HL-60 (cell line): ENCODE measurements at regions not wholly inside any gene's neighbourhood (a gene's known extent, or its start where the extent isn't known, plus 50 kb on each side); places are given as distances from the start of the nearest gene placed in this dataset.
"Not testable (repeated sequence)": the region's sequence is repeated elsewhere in the genome, so short reads cannot be mapped to it uniquely, and the experiment has no call there.

ENCODE experiments used
- DNase-seq, 2 experiments: peaks; one replicate each; pipeline ENCODE4 v3.0.0-alpha.2; 2010 to 2020; ENCODE audit warnings: low read depth in 1 of 2, low spot score in 1 of 2
- H3K27ac ChIP-seq: fragments of 250-450 bp; sonication (Bioruptor Pico); replicated peaks from 2 replicates; pipeline ENCODE4 v1.5.1; 2020; ENCODE audit warnings: mild to moderate bottlenecking, moderate library complexity
- H3K27me3 ChIP-seq: fragments of 250-450 bp; sonication (Bioruptor Pico); 2 replicates; pipeline ENCODE4 v1.5.1; 2021; ENCODE audit warnings: mild to moderate bottlenecking, moderate library complexity; ENCODE audit not compliant: insufficient read depth, poor library complexity, severe bottlenecking
- H3K4me3 ChIP-seq: replicated peaks from 2 replicates; pipeline ENCODE4 v1.5.1; 2011; ENCODE audit warnings: mild to moderate bottlenecking, control low read depth, low read length; ENCODE audit not compliant: insufficient read depth
- GABPA ChIP-seq: IDR thresholded peaks from 2 replicates; pipeline ENCODE4 v1.6.1; 2012; ENCODE audit warnings: low read depth
- POLR2AphosphoS5 ChIP-seq: IDR thresholded peaks from 2 replicates; pipeline ENCODE4 v1.6.1; 2012; ENCODE audit warnings: low read depth
- REST ChIP-seq: IDR thresholded peaks from 2 replicates; pipeline ENCODE4 v1.6.1; 2012; ENCODE audit warnings: low read depth; ENCODE audit not compliant: insufficient replicate concordance
- SPI1 ChIP-seq: IDR thresholded peaks from 2 replicates; pipeline ENCODE4 v1.6.1; 2012; ENCODE audit warnings: low read depth, mild to moderate bottlenecking, borderline replicate concordance
- TF ChIP-seq, protein P1 (sequence below): IDR thresholded peaks from one replicate; pipeline ENCODE4 v1.5.1; 2011; ENCODE audit warnings: low read length, control low read depth, inconsistent platforms; ENCODE audit not compliant: insufficient read depth

- no peak for DNase-seq
- no peak for TF ChIP-seq GABPA
- TF ChIP-seq REST, result no peak
- TF ChIP-seq SPI1, result no peak
- TF ChIP-seq POLR2AphosphoS5, result no peak
- TF ChIP-seq, protein P1, sequence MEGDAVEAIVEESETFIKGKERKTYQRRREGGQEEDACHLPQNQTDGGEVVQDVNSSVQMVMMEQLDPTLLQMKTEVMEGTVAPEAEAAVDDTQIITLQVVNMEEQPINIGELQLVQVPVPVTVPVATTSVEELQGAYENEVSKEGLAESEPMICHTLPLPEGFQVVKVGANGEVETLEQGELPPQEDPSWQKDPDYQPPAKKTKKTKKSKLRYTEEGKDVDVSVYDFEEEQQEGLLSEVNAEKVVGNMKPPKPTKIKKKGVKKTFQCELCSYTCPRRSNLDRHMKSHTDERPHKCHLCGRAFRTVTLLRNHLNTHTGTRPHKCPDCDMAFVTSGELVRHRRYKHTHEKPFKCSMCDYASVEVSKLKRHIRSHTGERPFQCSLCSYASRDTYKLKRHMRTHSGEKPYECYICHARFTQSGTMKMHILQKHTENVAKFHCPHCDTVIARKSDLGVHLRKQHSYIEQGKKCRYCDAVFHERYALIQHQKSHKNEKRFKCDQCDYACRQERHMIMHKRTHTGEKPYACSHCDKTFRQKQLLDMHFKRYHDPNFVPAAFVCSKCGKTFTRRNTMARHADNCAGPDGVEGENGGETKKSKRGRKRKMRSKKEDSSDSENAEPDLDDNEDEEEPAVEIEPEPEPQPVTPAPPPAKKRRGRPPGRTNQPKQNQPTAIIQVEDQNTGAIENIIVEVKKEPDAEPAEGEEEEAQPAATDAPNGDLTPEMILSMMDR, result no peak
- Histone ChIP-seq H3K27me3 (no peaks in the 10 kb centered on the region), H3K27ac (no peak overlapping the region), H3K4me3 (no peak overlapping the region)
Measured at GRCh38 chr1:116193768-116194167, 82.6 kb downstream of the MAB21L3 start.

DNA sequence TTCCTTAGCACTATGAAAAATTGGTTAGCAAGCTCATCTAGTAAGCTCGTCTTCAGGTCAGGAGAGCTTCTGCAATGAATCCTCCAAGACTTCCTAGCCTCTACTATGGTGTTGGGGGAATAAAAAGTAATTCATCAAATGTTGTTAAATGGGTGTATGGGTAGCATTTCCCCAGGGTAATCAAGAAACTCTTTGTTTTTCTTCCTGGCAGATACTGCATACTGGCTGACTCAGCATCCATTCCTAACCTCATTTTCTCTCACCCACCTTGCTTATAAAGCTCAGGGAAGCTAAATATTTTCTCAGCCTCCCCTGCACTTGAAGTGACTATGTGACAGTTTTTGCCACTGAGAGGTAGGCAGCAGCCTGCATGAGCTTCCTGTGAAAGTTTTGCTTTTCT is 83.4 kb downstream of the MAB21L3 start:
- DNase-seq, result no peak
- Histone ChIP-seq H3K27me3 (no peaks in the 10 kb centered on the region), H3K27ac (no peak overlapping the region), H3K4me3 (no peak overlapping the region)
- TF ChIP-seq, protein P1, result no peak
- no peak for TF ChIP-seq SPI1
- no peak for TF ChIP-seq REST
- TF ChIP-seq GABPA, result no peak
- TF ChIP-seq POLR2AphosphoS5, result no peak

DNA sequence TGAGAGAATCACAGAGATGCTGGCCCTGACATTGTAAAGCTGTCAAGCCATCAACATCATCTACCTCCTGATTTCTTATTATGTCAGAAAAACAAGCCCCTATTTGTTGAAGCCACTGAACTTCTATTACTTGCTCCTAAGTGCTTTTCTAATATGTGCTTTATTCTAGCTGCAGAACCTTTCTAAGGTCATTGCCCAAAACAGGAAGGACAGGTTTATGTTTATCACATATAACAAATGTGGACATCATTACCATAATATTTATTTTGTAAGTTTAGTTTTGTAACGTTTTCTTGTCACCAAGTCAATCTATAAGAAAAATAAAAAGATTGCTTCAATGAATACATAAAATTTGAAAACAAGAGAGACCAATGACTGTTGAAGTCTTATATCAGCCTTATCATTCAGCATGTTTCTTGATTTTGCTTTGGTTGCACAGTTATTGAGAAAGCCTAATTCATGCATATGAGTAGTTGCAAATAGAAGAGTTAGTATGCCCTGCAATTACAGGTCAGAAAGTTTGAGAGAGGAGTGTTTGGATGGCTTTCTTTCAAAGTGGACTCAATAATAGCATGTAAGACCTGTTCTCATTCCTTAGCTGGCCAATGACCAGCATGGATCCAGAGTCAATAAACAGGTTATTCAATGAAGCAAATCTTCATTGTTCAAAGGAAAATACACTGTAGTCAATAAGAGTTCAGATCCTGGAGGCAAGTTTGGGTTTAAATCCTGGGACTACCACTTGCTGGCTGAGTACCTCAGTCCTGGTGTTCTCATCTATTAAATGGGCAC is 84.1 kb downstream of the MAB21L3 start:
- no peak overlapping the region for H3K4me3 ChIP-seq
- no peaks in the 10 kb centered on the region for H3K27me3 ChIP-seq
- H3K27ac ChIP-seq, result no peak overlapping the region
- no peak for TF ChIP-seq POLR2AphosphoS5
- TF ChIP-seq REST, result no peak
- no peak for TF ChIP-seq GABPA
- TF ChIP-seq, protein P1, result no peak
- TF ChIP-seq SPI1, result no peak
- no peak for DNase-seq

DNA sequence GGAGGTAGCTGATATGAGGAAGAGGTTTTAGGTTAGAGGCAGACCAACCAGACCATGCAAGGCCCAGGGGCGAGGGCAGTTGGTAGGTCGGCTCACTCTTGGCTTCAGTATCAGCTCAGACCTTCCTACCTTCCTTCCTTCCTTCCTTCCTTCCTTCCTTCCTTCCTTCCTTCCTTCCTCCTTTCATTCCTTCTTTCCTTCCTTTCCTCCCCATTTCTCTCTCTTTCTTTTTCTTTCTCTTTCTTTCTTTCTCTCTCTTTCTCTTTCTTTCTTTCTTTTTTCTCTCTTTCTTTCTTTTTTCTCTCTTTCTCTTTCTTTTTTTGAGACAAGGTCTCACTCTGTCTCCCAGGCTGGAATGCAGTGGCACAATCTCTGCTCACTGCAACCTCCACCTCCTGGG is 89.1 kb downstream of the MAB21L3 start:
- DNase-seq, H3K27me3 ChIP-seq, H3K27ac ChIP-seq, H3K4me3 ChIP-seq: not testable (repeated sequence)
